ENCODE measurements at regions not wholly inside any gene's neighbourhood (a gene's known extent, or its start where the extent isn't known, plus 50 kb on each side); places are given as distances from the start of the nearest gene placed in this dataset.

- TF ChIP-seq EZH2phosphoT487 (IDR thresholded peaks at IDR 0.05; ENCODE audit: borderline replicate concordance, low read length), result no peak
- TF ChIP-seq, protein P1, sequence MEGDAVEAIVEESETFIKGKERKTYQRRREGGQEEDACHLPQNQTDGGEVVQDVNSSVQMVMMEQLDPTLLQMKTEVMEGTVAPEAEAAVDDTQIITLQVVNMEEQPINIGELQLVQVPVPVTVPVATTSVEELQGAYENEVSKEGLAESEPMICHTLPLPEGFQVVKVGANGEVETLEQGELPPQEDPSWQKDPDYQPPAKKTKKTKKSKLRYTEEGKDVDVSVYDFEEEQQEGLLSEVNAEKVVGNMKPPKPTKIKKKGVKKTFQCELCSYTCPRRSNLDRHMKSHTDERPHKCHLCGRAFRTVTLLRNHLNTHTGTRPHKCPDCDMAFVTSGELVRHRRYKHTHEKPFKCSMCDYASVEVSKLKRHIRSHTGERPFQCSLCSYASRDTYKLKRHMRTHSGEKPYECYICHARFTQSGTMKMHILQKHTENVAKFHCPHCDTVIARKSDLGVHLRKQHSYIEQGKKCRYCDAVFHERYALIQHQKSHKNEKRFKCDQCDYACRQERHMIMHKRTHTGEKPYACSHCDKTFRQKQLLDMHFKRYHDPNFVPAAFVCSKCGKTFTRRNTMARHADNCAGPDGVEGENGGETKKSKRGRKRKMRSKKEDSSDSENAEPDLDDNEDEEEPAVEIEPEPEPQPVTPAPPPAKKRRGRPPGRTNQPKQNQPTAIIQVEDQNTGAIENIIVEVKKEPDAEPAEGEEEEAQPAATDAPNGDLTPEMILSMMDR (IDR thresholded peaks at IDR 0.05; ENCODE audit: low read depth, low read length, poor library complexity, severe bottlenecking), result no peak
Measured at GRCh38 chr1:38440402-38440801, 393.8 kb upstream of the POU3F1 start.

Measured in DOHH2 (cell line).